ENCODE measurements at regions not wholly inside any gene's neighbourhood (a gene's known extent, or its start where the extent isn't known, plus 50 kb on each side); places are given as distances from the start of the nearest gene placed in this dataset.
"Not testable (repeated sequence)": the region's sequence is repeated elsewhere in the genome, so short reads cannot be mapped to it uniquely, and the experiment has no call there.

DNA sequence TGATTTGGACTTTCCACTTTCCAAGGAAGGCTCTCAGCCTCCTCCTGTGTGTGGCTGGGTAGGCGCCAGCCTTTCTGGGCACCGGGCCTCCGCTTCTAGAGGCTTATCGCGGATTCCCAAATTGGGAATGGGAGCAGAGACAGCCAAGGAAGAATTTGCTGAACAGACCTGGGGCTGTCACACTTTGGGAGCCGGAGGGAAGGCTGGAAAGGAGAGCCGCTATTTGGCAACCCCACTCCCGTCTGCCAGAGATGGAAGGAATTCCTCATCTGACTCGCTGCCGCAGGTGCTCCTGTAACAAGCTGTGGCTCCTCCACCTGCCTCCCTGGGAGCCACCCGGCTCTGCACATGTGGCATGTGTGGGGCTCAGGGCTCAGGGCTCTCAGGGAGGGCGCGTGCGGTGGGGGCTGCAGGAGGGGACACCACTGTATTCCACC lies 50.8 kb upstream of the ECHDC3 start:
- Histone ChIP-seq H3K9ac (ENCODE audit: low read length) (no peak overlapping the region), H3K36me3 (ENCODE audit: control insufficient read depth, insufficient read depth, low read length, severe bottlenecking) (no peaks in the 10 kb centered on the region), H3K9me3 (ENCODE audit: control insufficient read depth, low read length) (no peaks in the 10 kb centered on the region), H3K4me1 (ENCODE audit: control insufficient read depth, insufficient read depth, low read length) (no peaks in the 10 kb centered on the region), H3K4me3 (ENCODE audit: low read length) (no peak overlapping the region), H3K27me3 (replicated peaks; ENCODE audit: control insufficient read depth, insufficient read depth, low read length) (peaks cover 37% of the 10 kb centered on the region)
- no peak for DNase-seq (ENCODE audit: low read depth)

DNA sequence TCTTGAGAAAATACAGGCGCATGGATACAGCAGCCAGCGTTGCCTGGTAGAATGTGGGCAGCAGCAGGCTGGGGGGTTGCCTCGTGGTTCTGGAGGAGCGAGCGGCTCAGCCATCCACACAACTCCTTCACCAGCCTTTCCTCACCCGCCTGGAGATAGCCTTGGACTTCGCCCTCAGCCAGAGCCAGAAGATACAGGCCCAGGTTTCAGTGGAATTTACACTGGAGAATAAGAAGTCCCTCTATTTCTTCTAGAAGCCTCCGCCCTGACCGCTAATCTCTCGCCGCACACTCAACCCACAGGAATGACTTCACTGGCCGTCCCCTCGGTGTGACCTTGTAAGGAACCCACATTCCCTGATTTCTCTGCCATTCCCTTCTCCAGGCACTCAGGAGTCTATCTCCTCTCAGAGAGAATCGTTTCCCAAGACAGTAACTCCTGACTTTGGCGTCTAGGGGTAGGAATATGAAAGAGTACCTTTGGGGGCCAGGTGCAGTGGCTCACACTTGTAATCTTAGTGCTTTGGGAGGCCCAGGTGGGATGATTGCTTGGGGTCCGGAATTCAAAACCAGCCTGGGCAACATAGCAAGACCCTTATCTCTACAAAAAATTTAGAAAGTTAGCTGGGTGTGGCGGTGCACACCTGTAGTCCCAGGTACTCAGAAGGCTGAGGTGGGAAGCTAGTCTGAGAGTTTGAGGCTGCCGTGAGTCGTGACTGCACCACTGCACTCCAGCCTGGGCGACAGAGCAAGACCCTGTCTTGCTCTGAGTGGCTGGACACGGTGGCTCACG lies 52.0 kb upstream of the ECHDC3 start:
- H3K9me3 ChIP-seq (ENCODE audit: control insufficient read depth, low read length), result no peaks in the 10 kb centered on the region
- H3K27me3 ChIP-seq (replicated peaks; ENCODE audit: control insufficient read depth, insufficient read depth, low read length), result peaks cover 30% of the 10 kb centered on the region
- no peaks in the 10 kb centered on the region for H3K36me3 ChIP-seq (ENCODE audit: control insufficient read depth, insufficient read depth, low read length, severe bottlenecking)
- no peak overlapping the region for H3K9ac ChIP-seq (ENCODE audit: low read length)
- DNase-seq (ENCODE audit: low read depth), result no peak
- H3K4me3 ChIP-seq (ENCODE audit: low read length), result no peak overlapping the region
- H3K4me1 ChIP-seq (ENCODE audit: control insufficient read depth, insufficient read depth, low read length), result peaks cover 9% of the 10 kb centered on the region

DNA sequence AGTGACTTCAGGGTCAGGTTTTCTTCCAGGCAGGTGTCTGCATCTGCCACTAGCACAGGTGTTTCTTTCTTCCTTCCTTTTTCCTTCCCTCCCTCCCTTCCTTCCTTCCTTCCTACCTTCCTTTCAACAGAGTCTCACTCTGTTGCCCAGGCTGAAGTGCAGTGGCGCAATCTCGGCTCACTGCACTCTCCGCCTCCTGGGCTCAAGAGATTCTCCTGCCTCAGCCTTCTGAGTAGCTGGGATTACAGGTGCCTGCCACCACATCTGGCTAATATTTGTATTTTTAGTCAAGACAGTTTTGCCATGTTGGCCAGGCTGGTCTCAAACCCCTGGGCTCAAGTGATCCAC lies 53.8 kb upstream of the ECHDC3 start:
- H3K36me3 ChIP-seq (ENCODE audit: control insufficient read depth, insufficient read depth, low read length, severe bottlenecking); H3K9me3 ChIP-seq (ENCODE audit: control insufficient read depth, low read length); H3K4me3 ChIP-seq (ENCODE audit: low read length); H3K9ac ChIP-seq (ENCODE audit: low read length); DNase-seq (ENCODE audit: low read depth): not testable (repeated sequence)
- Histone ChIP-seq H3K4me1 (ENCODE audit: control insufficient read depth, insufficient read depth, low read length) (peaks cover 11% of the 10 kb centered on the region), H3K27me3 (replicated peaks; ENCODE audit: control insufficient read depth, insufficient read depth, low read length) (peaks cover 27% of the 10 kb centered on the region)

DNA sequence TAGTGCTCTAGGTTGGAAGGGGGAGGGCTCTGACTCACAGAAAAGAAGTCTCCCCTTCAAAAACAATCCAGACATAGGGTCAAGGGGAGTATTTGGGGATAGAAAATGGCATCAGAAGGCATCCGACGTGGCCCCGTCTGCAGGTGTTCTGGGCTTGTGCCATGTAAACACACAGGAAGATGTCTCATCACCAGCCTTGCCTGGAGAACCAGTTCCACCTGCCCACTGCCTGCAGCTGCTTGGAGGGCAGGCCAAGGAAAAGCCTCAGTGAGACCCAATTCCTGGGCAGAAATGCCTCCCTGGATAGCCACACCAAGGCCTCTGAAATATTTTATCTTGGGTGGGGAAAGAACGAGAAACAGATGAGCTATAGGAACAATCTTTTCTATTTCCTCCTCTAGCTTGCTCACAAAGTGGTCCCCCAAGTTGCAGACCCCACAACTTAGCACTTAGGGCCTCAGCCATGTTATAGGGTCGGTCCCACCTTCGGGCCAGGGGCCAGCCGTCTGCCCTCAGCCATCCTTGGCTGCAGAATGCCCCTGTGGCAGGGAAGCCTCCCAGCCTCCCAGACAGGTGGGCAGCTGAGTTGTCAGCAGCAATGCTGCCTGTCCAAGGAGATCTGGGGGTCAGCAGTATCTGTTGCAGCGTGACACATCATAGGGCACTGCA lies 54.3 kb upstream of the ECHDC3 start:
- H3K9ac ChIP-seq (ENCODE audit: low read length), result no peak overlapping the region
- H3K9me3 ChIP-seq (ENCODE audit: control insufficient read depth, low read length), result no peaks in the 10 kb centered on the region
- DNase-seq (ENCODE audit: low read depth), result no peak
- peaks cover 11% of the 10 kb centered on the region for H3K4me1 ChIP-seq (ENCODE audit: control insufficient read depth, insufficient read depth, low read length)
- peaks cover 23% of the 10 kb centered on the region for H3K27me3 ChIP-seq (replicated peaks; ENCODE audit: control insufficient read depth, insufficient read depth, low read length)
- H3K4me3 ChIP-seq (ENCODE audit: low read length), result no peak overlapping the region
- H3K36me3 ChIP-seq (ENCODE audit: control insufficient read depth, insufficient read depth, low read length, severe bottlenecking), result no peaks in the 10 kb centered on the region

DNA sequence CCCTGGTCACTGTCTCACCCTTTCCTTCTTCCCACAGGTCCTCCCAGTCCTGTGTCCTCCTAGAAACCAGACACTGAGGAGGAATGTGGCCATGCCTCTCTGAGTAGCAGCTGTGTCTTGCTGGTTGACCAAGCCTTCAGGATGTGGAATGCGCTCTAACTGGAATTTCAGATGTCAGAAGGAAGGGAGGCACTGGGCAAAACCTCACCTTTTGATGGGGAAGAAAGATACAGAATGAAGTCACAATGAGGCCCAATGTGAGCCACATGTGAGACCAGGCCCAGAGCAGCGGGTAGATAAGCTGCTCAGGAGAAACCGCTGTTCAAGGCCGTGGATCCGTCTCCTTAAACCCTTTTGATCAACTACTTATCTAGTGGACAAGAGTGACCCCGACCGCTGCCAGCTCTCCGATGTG lies 54.8 kb upstream of the ECHDC3 start:
- no peak for DNase-seq (ENCODE audit: low read depth)
- Histone ChIP-seq H3K27me3 (replicated peaks; ENCODE audit: control insufficient read depth, insufficient read depth, low read length) (peaks cover 21% of the 10 kb centered on the region), H3K9ac (ENCODE audit: low read length) (no peak overlapping the region), H3K4me1 (ENCODE audit: control insufficient read depth, insufficient read depth, low read length) (peaks cover 11% of the 10 kb centered on the region), H3K4me3 (ENCODE audit: low read length) (no peak overlapping the region), H3K9me3 (ENCODE audit: control insufficient read depth, low read length) (no peaks in the 10 kb centered on the region), H3K36me3 (ENCODE audit: control insufficient read depth, insufficient read depth, low read length, severe bottlenecking) (no peaks in the 10 kb centered on the region)

DNA sequence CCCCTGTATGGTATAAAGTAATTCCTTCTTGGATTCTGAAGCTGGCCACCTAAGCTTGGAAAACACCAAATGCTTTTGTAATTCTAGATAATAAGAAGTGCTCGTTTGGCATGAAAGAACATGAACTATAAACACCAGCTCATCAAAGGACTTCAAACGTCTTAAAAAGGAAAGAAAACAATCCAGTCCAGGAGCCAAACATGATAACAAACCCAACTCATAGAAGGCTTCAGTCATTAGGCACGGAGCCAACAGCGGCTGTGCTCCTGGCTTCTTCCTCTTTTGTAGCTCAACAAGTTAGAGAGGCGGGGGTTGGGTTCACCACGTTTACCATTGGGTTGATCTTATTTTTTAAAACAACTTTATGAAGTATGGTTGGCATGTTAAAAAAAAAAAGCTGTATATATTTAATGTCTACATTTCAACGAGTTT lies 56.4 kb upstream of the ECHDC3 start:
- Histone ChIP-seq H3K9ac (ENCODE audit: low read length) (no peak overlapping the region), H3K36me3 (ENCODE audit: control insufficient read depth, insufficient read depth, low read length, severe bottlenecking) (no peaks in the 10 kb centered on the region), H3K4me1 (ENCODE audit: control insufficient read depth, insufficient read depth, low read length) (peaks cover 11% of the 10 kb centered on the region), H3K27me3 (replicated peaks; ENCODE audit: control insufficient read depth, insufficient read depth, low read length) (peaks cover 23% of the 10 kb centered on the region), H3K4me3 (ENCODE audit: low read length) (no peak overlapping the region), H3K9me3 (ENCODE audit: control insufficient read depth, low read length) (no peaks in the 10 kb centered on the region)
- DNase-seq (ENCODE audit: low read depth), result peak; percentile 11

DNA sequence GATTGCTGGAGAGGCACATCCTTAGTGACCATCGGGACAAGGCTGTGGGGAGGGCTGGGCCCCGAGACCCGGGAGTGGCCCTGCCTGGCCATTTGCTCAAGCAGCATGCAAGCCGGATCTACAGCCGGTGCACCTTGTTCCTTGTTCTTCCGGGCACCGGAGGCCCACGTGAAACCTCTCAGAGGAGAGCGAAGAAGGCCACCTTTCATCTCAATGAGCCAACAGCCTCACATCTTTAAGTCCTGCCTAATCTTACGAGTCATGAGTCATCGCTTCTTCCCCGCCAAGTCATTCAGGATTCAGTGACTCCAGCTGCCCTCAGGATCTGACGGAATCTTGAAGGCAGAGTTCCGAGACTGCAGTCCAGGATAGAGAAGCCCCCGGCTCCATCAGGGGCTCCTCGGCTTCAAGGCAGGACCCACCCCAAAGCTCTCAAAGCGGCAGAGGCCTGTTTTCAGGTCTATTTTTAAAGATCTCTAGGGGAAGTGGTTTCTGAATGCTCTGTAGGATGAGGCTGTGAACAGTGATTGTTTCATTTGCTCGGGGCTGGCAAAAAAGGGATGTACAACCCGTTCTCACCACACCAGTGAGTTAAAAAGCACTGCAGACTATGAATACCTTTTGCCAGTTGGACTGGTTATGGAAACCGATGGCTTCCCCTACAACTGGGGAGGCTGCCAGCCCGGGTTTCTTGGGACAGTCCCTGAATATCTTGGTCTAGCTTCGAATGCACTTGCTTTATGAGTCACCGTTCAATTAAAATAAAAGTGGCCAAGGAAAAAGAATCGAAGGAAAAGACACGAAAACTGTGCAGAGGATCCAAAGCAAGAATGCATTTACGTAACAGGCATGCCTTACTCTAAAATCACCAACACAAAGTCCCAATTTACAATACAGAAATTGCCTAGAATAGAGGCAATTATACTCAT lies 57.2 kb upstream of the ECHDC3 start:
- H3K4me3 ChIP-seq (ENCODE audit: low read length), result peak overlapping the region; percentile 62

DNA sequence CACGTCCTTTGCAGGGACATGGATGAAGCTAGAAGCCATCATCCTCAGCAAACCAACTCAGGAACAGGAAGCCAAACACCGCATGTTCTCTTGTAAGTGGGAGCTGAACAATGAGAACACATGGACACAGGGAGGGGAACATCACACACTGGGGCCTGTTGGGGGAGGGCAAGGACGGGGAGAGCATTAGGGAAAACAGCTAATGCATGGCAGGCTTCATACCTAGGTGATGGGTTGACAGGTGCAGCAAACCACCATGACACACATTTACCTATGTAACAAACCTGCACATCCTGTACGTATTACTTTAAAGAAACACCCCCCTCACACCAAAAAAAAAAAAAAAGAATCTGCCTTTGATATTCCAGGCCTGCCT lies 57.9 kb upstream of the ECHDC3 start:
- peaks cover 26% of the 10 kb centered on the region for H3K27me3 ChIP-seq (replicated peaks; ENCODE audit: control insufficient read depth, insufficient read depth, low read length)
- H3K4me3 ChIP-seq (ENCODE audit: low read length); H3K9me3 ChIP-seq (ENCODE audit: control insufficient read depth, low read length); H3K36me3 ChIP-seq (ENCODE audit: control insufficient read depth, insufficient read depth, low read length, severe bottlenecking); DNase-seq (ENCODE audit: low read depth); H3K9ac ChIP-seq (ENCODE audit: low read length): not testable (repeated sequence)
- peaks cover 11% of the 10 kb centered on the region for H3K4me1 ChIP-seq (ENCODE audit: control insufficient read depth, insufficient read depth, low read length)

More for the DNA sequence above, 57.2 kb upstream of the ECHDC3 start:
- Histone ChIP-seq H3K9me3 (ENCODE audit: control insufficient read depth, low read length) (no peaks in the 10 kb centered on the region), H3K9ac (ENCODE audit: low read length) (no peak overlapping the region), H3K36me3 (ENCODE audit: control insufficient read depth, insufficient read depth, low read length, severe bottlenecking) (no peaks in the 10 kb centered on the region), H3K27me3 (replicated peaks; ENCODE audit: control insufficient read depth, insufficient read depth, low read length) (peaks cover 23% of the 10 kb centered on the region), H3K4me1 (ENCODE audit: control insufficient read depth, insufficient read depth, low read length) (peaks cover 11% of the 10 kb centered on the region)
- DNase-seq (ENCODE audit: low read depth), result peak; percentile 71

DNA sequence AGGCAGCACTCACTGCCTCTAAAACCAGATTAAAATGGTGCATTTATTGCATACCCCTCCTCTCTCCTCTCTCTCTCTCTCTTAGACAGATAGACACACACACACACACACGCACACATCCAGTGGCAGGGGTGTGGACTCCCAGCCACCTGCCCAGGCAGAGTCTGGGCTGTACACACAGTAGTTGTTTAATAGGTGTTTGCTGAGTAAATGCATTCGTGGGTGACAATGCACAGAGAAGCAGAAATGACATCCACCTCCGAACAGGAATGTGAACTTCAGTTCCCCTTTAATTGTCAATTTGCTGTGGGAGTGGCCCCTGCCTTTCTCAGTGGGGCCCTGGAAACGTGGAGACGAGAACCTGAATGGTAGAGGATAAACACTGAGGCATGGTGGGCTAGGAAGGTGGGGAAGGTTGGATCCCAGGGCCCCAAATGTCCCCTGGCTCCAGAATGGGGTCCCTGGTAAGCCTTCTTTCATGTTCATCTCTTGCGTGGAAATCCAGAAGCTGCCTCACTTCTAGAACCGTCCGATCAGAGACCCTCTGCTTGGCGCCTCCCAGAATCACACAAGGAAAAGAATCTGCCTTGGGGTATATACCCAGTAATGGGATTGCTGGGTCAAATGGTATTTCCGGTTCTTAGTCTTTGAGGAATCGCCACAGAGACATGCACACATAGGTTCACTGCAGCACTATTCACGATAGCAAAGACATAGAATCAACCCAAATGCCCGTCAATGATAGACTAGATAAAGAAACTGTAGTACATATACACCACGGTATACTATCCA lies 58.5 kb upstream of the ECHDC3 start:
- Histone ChIP-seq H3K36me3 (ENCODE audit: control insufficient read depth, insufficient read depth, low read length, severe bottlenecking) (no peaks in the 10 kb centered on the region), H3K9me3 (ENCODE audit: control insufficient read depth, low read length) (no peaks in the 10 kb centered on the region), H3K9ac (ENCODE audit: low read length) (no peak overlapping the region), H3K4me1 (ENCODE audit: control insufficient read depth, insufficient read depth, low read length) (peaks cover 11% of the 10 kb centered on the region), H3K4me3 (ENCODE audit: low read length) (no peak overlapping the region), H3K27me3 (replicated peaks; ENCODE audit: control insufficient read depth, insufficient read depth, low read length) (peaks cover 28% of the 10 kb centered on the region)
- DNase-seq (ENCODE audit: low read depth), result no peak

DNA sequence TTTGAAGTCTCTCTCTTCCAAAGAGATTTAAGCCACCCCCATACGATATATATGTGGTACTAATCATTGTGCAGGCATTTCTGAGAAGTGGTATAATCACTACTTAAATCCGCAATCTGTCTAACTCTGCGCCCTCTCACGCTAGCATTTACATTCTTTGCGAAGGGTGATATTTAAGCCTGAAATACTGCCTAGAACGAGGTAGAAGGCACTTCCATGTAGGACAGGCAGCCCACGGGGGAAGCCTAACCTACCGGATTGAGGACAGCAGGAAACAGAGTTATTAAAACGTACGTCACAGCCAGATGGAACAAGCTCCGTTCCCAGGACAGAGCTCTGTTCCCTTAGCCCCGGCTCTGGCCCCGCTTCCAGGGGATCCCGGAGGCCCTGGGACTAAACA lies 59.3 kb upstream of the ECHDC3 start:
- Histone ChIP-seq H3K4me1 (ENCODE audit: control insufficient read depth, insufficient read depth, low read length) (peaks cover 11% of the 10 kb centered on the region), H3K9ac (ENCODE audit: low read length) (no peak overlapping the region), H3K36me3 (ENCODE audit: control insufficient read depth, insufficient read depth, low read length, severe bottlenecking) (no peaks in the 10 kb centered on the region), H3K4me3 (ENCODE audit: low read length) (no peak overlapping the region), H3K27me3 (replicated peaks; ENCODE audit: control insufficient read depth, insufficient read depth, low read length) (peaks cover 28% of the 10 kb centered on the region), H3K9me3 (ENCODE audit: control insufficient read depth, low read length) (no peaks in the 10 kb centered on the region)
- no peak for DNase-seq (ENCODE audit: low read depth)
